ENCODE measurements at regions not wholly inside any gene's neighbourhood (a gene's known extent, or its start where the extent isn't known, plus 50 kb on each side); places are given as distances from the start of the nearest gene placed in this dataset.

GRCh38 chr2:139946690-139947089 is 1166.5 kb upstream of the NXPH2 start:
- TF ChIP-seq CTCF (IDR thresholded peaks at IDR 0.05; ENCODE audit: poor library complexity, severe bottlenecking) (no peak), EZH2 (IDR thresholded peaks at IDR 0.05; ENCODE audit: borderline replicate concordance, insufficient read depth, low read length, poor library complexity, severe bottlenecking) (no peak), POLR2AphosphoS5 (IDR thresholded peaks at IDR 0.05) (no peak), MXI1 (conservative IDR thresholded peaks at IDR 0.05; ENCODE audit: poor library complexity, severe bottlenecking) (no peak), REST (IDR thresholded peaks at IDR 0.05; ENCODE audit: borderline replicate concordance) (no peak), EP300 (conservative IDR thresholded peaks at IDR 0.05; ENCODE audit: poor library complexity, severe bottlenecking) (no peak)
